ENCODE measurements at regions not wholly inside any gene's neighbourhood (a gene's known extent, or its start where the extent isn't known, plus 50 kb on each side); places are given as distances from the start of the nearest gene placed in this dataset.
"Not testable (repeated sequence)": the region's sequence is repeated elsewhere in the genome, so short reads cannot be mapped to it uniquely, and the experiment has no call there.

DNA sequence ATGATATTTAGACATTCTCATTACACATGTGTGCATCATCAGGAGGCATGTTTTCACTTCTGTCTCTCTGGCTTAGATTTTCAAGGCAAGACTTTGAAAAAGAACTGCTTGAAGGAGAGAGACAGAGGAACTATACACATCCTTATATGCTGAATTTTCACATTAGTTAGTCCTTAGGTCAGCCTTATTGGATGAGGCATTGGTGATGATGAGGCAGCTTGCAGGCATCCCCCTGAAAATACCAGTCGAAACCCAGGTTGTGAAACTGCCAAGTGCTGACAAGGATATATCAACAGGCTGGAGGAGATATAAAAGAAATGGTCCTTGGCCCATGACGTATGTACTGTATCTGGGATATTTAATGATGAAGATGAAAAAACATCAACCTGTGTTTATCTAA, 297.2 kb upstream of the AADAT start:
- no peaks in the 10 kb centered on the region for H3K27me3 Mint-ChIP-seq (ENCODE audit: insufficient read depth)

DNA sequence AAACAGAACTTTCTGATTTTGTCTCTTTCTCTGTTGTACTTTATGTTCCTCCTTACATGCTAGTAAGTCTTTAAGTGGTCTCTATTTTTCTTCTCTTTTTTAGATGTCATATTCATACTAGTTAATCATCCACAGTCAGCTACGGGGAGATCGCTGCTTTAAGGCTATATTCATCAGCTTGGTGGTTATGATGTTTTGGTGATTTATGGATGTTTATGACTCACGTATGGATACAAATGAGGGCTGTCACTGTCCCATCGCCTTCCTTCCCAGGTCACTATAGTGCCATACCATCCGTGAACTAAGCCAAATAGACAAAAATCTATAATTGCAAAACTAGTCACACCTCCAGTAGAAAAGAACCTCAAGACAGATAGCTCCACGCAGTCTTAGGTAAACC, 296.8 kb upstream of the AADAT start:
- peaks cover 37% of the 10 kb centered on the region for H3K9me3 Mint-ChIP-seq
- H3K4me3 Mint-ChIP-seq, result no peak overlapping the region
- DNase-seq, result no peak
- TF ChIP-seq, protein P1, sequence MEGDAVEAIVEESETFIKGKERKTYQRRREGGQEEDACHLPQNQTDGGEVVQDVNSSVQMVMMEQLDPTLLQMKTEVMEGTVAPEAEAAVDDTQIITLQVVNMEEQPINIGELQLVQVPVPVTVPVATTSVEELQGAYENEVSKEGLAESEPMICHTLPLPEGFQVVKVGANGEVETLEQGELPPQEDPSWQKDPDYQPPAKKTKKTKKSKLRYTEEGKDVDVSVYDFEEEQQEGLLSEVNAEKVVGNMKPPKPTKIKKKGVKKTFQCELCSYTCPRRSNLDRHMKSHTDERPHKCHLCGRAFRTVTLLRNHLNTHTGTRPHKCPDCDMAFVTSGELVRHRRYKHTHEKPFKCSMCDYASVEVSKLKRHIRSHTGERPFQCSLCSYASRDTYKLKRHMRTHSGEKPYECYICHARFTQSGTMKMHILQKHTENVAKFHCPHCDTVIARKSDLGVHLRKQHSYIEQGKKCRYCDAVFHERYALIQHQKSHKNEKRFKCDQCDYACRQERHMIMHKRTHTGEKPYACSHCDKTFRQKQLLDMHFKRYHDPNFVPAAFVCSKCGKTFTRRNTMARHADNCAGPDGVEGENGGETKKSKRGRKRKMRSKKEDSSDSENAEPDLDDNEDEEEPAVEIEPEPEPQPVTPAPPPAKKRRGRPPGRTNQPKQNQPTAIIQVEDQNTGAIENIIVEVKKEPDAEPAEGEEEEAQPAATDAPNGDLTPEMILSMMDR (IDR thresholded peaks at IDR 0.05), result no peak
- no peaks in the 10 kb centered on the region for H3K4me1 Mint-ChIP-seq (ENCODE audit: low read depth)
- H3K27ac Mint-ChIP-seq, result no peak overlapping the region
- H3K27me3 Mint-ChIP-seq (ENCODE audit: insufficient read depth), result no peaks in the 10 kb centered on the region
- H3K36me3 Mint-ChIP-seq (ENCODE audit: low read depth), result no peaks in the 10 kb centered on the region; the same call in 1 of the 2 replicates

More for the DNA sequence above, 297.2 kb upstream of the AADAT start:
- Mint-ChIP-seq H3K36me3 (ENCODE audit: low read depth) (no peaks in the 10 kb centered on the region; the same call in 1 of the 2 replicates), H3K9me3 (peaks cover 35% of the 10 kb centered on the region), H3K4me1 (ENCODE audit: low read depth) (no peaks in the 10 kb centered on the region), H3K27ac (no peak overlapping the region), H3K4me3 (no peak overlapping the region)
- no peak for DNase-seq
- TF ChIP-seq, protein P1 (IDR thresholded peaks at IDR 0.05), result no peak

DNA sequence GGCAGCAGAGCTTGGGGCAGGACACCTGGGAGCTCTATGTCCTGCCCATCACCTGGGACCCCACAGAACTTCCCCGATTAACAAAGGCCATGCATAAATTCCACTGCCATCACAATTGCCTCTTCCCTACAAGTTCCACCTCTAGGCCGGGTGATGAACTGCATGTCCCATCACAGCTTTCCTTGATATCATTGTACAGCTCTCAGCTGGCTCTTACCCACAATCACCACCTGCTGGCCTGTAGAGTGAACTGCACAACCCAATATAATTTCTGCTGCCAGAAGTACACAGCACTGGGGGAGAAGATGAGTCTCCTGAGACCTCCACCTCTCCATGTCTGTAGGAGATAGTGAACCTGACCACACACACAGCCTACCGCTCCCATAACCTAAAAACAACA, 285.0 kb upstream of the AADAT start:
- H3K27ac Mint-ChIP-seq, result no peak overlapping the region
- no peaks in the 10 kb centered on the region for H3K36me3 Mint-ChIP-seq (ENCODE audit: low read depth)
- no peak for DNase-seq
- peaks cover 44% of the 10 kb centered on the region for H3K9me3 Mint-ChIP-seq
- H3K4me3 Mint-ChIP-seq, result no peak overlapping the region
- TF ChIP-seq, protein P1 (IDR thresholded peaks at IDR 0.05), result peak; percentile 55
- H3K27me3 Mint-ChIP-seq (ENCODE audit: insufficient read depth), result no peaks in the 10 kb centered on the region; the same call in 1 of the 2 replicates
- H3K4me1 Mint-ChIP-seq (ENCODE audit: low read depth), result no peaks in the 10 kb centered on the region

DNA sequence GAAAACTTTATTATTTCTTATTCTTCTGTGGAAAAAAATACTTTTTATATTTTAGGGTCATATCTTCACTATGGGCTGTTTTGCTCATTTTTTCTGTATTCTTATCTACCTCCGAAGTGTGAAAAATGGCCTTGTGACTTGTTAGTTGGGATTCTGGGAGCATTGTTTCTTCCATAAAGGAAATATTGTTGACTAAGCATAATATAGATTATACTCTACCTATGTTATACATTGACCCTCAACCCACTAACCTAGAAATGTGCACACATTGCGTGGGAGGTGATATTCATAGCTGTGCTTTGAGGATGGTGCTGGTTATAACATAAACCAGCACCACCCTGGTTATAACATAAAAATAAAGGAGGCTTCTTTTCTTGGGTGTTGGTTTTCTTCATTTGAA, 259.2 kb upstream of the AADAT start:
- H3K27me3 Mint-ChIP-seq (ENCODE audit: insufficient read depth), result peaks cover under 1% of the 10 kb centered on the region; the same call in 1 of the 2 replicates
- no peak for DNase-seq
- H3K27ac Mint-ChIP-seq, result no peak overlapping the region
- TF ChIP-seq, protein P1 (IDR thresholded peaks at IDR 0.05), result no peak
- no peaks in the 10 kb centered on the region for H3K36me3 Mint-ChIP-seq (ENCODE audit: low read depth)
- H3K4me3 Mint-ChIP-seq, result no peak overlapping the region
- H3K4me1 Mint-ChIP-seq (ENCODE audit: low read depth), result no peaks in the 10 kb centered on the region
- peaks cover 28% of the 10 kb centered on the region for H3K9me3 Mint-ChIP-seq

DNA sequence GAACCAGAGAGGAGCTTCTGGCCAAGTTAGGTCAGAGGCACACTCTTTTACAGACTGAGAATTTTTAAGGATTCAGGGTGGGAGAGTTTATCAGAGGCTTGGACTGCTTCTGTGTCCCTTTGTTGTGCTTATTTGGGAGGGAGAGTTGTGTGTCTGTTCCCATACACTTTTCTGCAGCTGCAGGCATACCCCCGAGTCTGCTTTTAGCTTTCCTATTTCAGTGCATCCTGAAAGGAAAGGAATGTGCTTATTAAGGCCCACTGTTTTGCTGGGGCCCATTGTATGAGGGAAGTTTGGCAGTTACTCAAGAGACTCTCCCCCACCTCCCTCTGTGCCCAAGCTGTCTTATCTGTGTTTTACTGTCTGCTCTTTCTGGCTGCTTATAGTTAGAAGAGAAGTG, 257.4 kb upstream of the AADAT start:
- DNase-seq; H3K36me3 Mint-ChIP-seq (ENCODE audit: low read depth); H3K4me3 Mint-ChIP-seq; H3K27ac Mint-ChIP-seq; H3K27me3 Mint-ChIP-seq (ENCODE audit: insufficient read depth); H3K4me1 Mint-ChIP-seq (ENCODE audit: low read depth): not testable (repeated sequence)
- peaks cover 33% of the 10 kb centered on the region for H3K9me3 Mint-ChIP-seq

DNA sequence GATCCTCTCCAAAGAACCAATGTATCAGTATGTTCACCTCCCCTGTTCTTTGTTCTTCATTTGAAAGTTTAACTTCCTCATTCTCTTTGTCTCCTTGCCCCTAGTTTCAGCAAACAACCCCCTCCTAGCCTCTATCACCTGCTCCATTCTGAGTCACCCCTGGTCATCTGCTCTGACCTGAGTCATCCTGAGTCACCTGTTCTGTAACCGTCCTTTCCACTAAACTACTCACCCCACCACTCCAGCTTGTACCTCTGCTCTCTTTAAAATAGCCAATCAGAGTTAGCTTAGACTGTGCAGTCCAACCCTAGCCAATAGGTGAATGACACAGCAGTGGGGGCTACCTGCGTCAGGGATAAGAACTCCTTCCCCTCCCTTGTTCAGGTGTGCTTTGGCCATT, 249.8 kb upstream of the AADAT start:
- TF ChIP-seq, protein P1 (IDR thresholded peaks at IDR 0.05), result no peak
- Mint-ChIP-seq H3K27ac (no peak overlapping the region), H3K27me3 (ENCODE audit: insufficient read depth) (no peaks in the 10 kb centered on the region), H3K9me3 (peaks cover 35% of the 10 kb centered on the region), H3K4me1 (ENCODE audit: low read depth) (no peaks in the 10 kb centered on the region), H3K4me3 (no peak overlapping the region), H3K36me3 (ENCODE audit: low read depth) (no peaks in the 10 kb centered on the region; the same call in 1 of the 2 replicates)
- no peak for DNase-seq

Measured in HFFc6 (cell line).